HEK293 (cell line): ENCODE measurements at regions not wholly inside any gene's neighbourhood (a gene's known extent, or its start where the extent isn't known, plus 50 kb on each side); places are given as distances from the start of the nearest gene placed in this dataset.

ENCODE experiments used
- CTCF ChIA-PET: fragments of 350-600 bp; formaldehyde crosslinking; extraction: SDS; loops from one replicate; lab custom pipeline; 2021; ENCODE audit warnings: antibody characterized with exemption; lab: Yijun Ruan, JAX
- POLR2A ChIA-PET: fragments of 300-600 bp; formaldehyde crosslinking; extraction: SDS; loops from one replicate; lab custom pipeline; 2020; ENCODE audit warnings: antibody characterized with exemption, inconsistent platforms; lab: Yijun Ruan, JAX
- H3K27ac ChIP-seq: fragments of 200-500 bp; sonication (Bioruptor generic); 2 replicates; pipeline ENCODE4 v1.5.1; 2014; ENCODE audit warnings: low read depth, low read length, control low read depth, inconsistent platforms; ENCODE audit errors: extremely low read depth
- H3K36me3 ChIP-seq, 2 experiments: fragments of 200-500 bp in 1 of 2; sonication (Bioruptor generic) in 1 of 2; 1 replicate in 1 of 2; 2 replicates in 1 of 2; pipeline ENCODE4 v1.5.1; 2014 to 2017; ENCODE audit warnings: inconsistent platforms in 2 of 2, low read length in 2 of 2; ENCODE audit not compliant: control insufficient read depth in 2 of 2, insufficient read depth in 1 of 2
- H3K4me1 ChIP-seq: fragments of 200-500 bp; sonication (Bioruptor generic); 2 replicates; pipeline ENCODE4 v1.5.1; 2014; ENCODE audit warnings: mild to moderate bottlenecking, low read length, inconsistent platforms; ENCODE audit not compliant: control insufficient read depth, insufficient read depth
- H3K4me3 ChIP-seq: 2 replicates; pipeline ENCODE4 v1.5.1; 2011; ENCODE audit warnings: low read depth, mild to moderate bottlenecking, control low read depth, low read length, moderate library complexity
- H3K9me3 ChIP-seq: fragments of 200-500 bp; sonication (Bioruptor generic); 2 replicates; pipeline ENCODE4 v1.5.1; 2014; ENCODE audit warnings: low read depth, low read length, inconsistent platforms; ENCODE audit not compliant: control insufficient read depth, insufficient read depth
- ATF2 ChIP-seq: fragments of 450-650 bp; formaldehyde crosslinking; IDR thresholded peaks from 2 replicates; pipeline ENCODE4 v1.5.1; 2016; ENCODE audit warnings: missing biosample characterization, missing genetic modification characterization, low read depth
- BCL11B ChIP-seq: fragments of 450-650 bp; formaldehyde crosslinking; IDR thresholded peaks from 2 replicates; pipeline ENCODE4 v1.5.1; 2016; ENCODE audit warnings: low read depth, missing biosample characterization, missing genetic modification characterization
- KLF8 ChIP-seq: fragments of 450-650 bp; formaldehyde crosslinking; IDR thresholded peaks from 2 replicates; pipeline ENCODE4 v1.5.1; 2016; ENCODE audit warnings: missing biosample characterization, missing genetic modification characterization
- YY2 ChIP-seq: fragments of 450-650 bp; formaldehyde crosslinking; IDR thresholded peaks from 2 replicates; pipeline ENCODE4 v1.5.1; 2016; ENCODE audit warnings: missing biosample characterization, missing genetic modification characterization
- ZBTB11 ChIP-seq: fragments of 450-650 bp; formaldehyde crosslinking; conservative IDR thresholded peaks from 2 replicates; pipeline ENCODE4 v1.5.1; 2016; ENCODE audit warnings: low read depth, missing biosample characterization, missing genetic modification characterization
- ZNF184 ChIP-seq: fragments of 450-650 bp; IDR thresholded peaks from 2 replicates; pipeline ENCODE4 v1.5.1; 2018; ENCODE audit warnings: missing biosample characterization, mild to moderate bottlenecking, missing genetic modification characterization
- ZNF26 ChIP-seq: fragments of 450-650 bp; formaldehyde crosslinking; IDR thresholded peaks from 2 replicates; pipeline ENCODE4 v1.5.1; 2016; ENCODE audit warnings: missing biosample characterization, missing genetic modification characterization
- ZNF558 ChIP-seq: fragments of 450-650 bp; formaldehyde crosslinking; IDR thresholded peaks from 2 replicates; pipeline ENCODE4 v1.5.1; 2016; ENCODE audit warnings: missing biosample characterization, missing genetic modification characterization
- ZNF561 ChIP-seq: fragments of 450-650 bp; IDR thresholded peaks from 2 replicates; pipeline ENCODE4 v1.5.1; 2018; ENCODE audit warnings: missing biosample characterization, missing genetic modification characterization, borderline replicate concordance
- ZSCAN5A ChIP-seq: fragments of 450-650 bp; formaldehyde crosslinking; IDR thresholded peaks from 2 replicates; pipeline ENCODE4 v1.5.1; 2016; ENCODE audit warnings: missing biosample characterization, missing genetic modification characterization

- no peak for TF ChIP-seq ZSCAN5A (tag by site-specific recombination)
- TF ChIP-seq ATF2 (tag by site-specific recombination), result no peak
Observed at GRCh38 chr6:104418839-104419238, 440.9 kb downstream of the HACE1 start (continued).

GRCh38 chr6:104418125-104418524 is 441.6 kb downstream of the HACE1 start:
- Histone ChIP-seq H3K36me3 (no peaks in the 10 kb centered on the region), H3K9me3 (no peaks in the 10 kb centered on the region), H3K4me3 (no peak overlapping the region), H3K27ac (no peak overlapping the region)
- CTCF ChIA-PET, result interaction anchor here (0.7 kb wide), 1 partner anchor 14 kb away, joined by 3 read pairs; no protein-coding TSS in a partner anchor
- TF ChIP-seq YY2 (tag by site-specific recombination) (no peak), ZBTB11 (tag by site-specific recombination) (no peak)
- TF ChIP-seq, all 188 proteins: peak for 0
- POLR2A ChIA-PET, result no interaction called here
- H3K4me1 ChIP-seq, result no peaks in the 10 kb centered on the region

GRCh38 chr6:104414723-104415122 is 445.0 kb downstream of the HACE1 start:
- ChIA-PET POLR2A (no interaction called here), CTCF (no interaction called here)
- Histone ChIP-seq H3K4me3 (no peak overlapping the region), H3K9me3 (no peaks in the 10 kb centered on the region), H3K36me3 (no peaks in the 10 kb centered on the region), H3K4me1 (no peaks in the 10 kb centered on the region), H3K27ac (no peak overlapping the region)
- no peak for TF ChIP-seq BCL11B
- TF ChIP-seq KLF8 (tag by site-specific recombination), result no peak
- TF ChIP-seq ZNF561 (tag by site-specific recombination), result no peak
- no peak for TF ChIP-seq ZNF26 (tag by site-specific recombination)
- no peak for TF ChIP-seq ZNF184 (tag by site-specific recombination)

GRCh38 chr6:104413767-104414166 is 446.0 kb downstream of the HACE1 start:
- ChIA-PET POLR2A (no interaction called here), CTCF (interaction anchor here (0.8 kb wide), 1 partner anchor 8 kb away, joined by 3 read pairs; no protein-coding TSS in a partner anchor)
- no peak for TF ChIP-seq ZNF558 (tag by site-specific recombination)
- TF ChIP-seq, all 188 proteins: peak for 0

More at GRCh38 chr6:104413767-104414166, 446.0 kb downstream of the HACE1 start:
- Histone ChIP-seq H3K4me3 (no peak overlapping the region), H3K9me3 (no peaks in the 10 kb centered on the region), H3K36me3 (no peaks in the 10 kb centered on the region), H3K4me1 (no peaks in the 10 kb centered on the region), H3K27ac (no peak overlapping the region)
